HG02588 (cell line): ENCODE measurements at regions not wholly inside any gene's neighbourhood (a gene's known extent, or its start where the extent isn't known, plus 50 kb on each side); places are given as distances from the start of the nearest gene placed in this dataset.
"Not testable (repeated sequence)": the region's sequence is repeated elsewhere in the genome, so short reads cannot be mapped to it uniquely, and the experiment has no call there.

ENCODE experiments used
- ATAC-seq: cut with Tn5 transposase; IDR thresholded peaks from one replicate; pipeline ENCODE4 v1.9.1; 2021; ENCODE audit warnings: mild to moderate bottlenecking, moderate library complexity; ENCODE audit not compliant: unreplicated experiment

DNA sequence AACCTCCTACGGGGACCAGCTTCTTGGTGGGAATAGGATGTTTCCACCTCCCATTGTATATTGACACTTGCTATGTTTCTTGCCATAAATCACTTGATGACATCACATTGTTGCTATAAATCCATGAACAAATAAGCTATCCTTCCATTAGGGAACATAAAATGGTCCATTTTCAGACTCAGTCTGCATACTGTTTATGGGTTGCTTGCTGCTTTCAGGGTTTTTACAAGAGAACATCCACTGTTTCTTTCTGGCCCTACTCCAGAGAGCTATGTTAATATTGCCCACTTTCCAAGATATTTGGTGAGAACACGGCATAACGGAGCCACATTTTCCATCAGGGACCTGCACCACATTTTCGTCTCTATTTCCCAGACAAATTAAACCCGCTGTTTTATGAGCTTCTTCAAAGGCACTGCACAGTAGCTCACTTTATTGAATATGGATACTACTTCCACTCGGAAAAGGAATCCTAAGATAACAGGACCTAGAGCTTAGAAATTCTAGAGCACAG, 800.2 kb downstream of the KCNJ2 start:
- no peak for ATAC-seq

DNA sequence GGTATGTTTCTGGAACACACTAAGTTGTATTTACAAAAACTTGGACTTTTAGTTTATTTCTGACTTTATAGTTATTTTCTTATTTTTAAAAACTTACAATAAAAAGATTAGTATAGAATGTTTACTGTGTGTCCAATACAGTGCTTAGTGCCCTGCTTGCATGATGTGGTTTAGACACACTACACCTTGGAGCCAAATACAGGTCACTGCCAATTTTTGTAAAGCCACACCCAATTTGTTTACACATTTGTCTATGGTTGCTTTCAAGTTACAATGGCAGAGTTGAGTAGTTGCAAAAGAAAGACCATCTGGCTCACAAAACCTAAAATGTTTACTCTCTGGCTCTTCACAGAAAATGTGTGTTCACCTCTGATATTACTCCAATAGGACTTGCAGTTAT, 807.1 kb downstream of the KCNJ2 start:
- ATAC-seq: no peak

GRCh38 chr17:70984873-70985272, 815.5 kb downstream of the KCNJ2 start:
- no peak for ATAC-seq

GRCh38 chr17:70987867-70988340, 818.6 kb downstream of the KCNJ2 start:
- ATAC-seq: peak; percentile 67

- no peak for ATAC-seq
These were observed 819.3 kb downstream of the KCNJ2 start for GRCh38 chr17:70988622-70989021.

DNA sequence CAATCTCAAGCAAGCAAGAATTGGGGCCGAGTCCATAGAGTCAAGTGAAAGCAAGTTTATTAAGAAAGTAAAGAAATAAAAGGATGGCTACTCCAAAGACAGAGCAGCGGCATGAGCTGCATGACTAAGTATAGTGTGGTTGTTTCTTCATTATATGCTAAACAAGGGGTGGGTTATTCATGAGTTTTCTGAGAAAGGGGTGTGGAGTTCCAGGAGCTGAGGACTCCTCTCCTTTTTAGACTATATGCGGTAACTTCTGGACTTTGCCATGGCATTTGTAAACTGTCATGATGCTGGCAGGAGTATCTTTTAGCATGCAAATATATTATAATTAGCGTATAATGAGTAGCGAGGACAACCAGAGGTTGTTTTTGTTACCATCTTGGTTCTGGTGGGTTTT, 819.9 kb downstream of the KCNJ2 start:
- no peak for ATAC-seq

GRCh38 chr17:70994194-70994593, 824.9 kb downstream of the KCNJ2 start:
- ATAC-seq: no peak

DNA sequence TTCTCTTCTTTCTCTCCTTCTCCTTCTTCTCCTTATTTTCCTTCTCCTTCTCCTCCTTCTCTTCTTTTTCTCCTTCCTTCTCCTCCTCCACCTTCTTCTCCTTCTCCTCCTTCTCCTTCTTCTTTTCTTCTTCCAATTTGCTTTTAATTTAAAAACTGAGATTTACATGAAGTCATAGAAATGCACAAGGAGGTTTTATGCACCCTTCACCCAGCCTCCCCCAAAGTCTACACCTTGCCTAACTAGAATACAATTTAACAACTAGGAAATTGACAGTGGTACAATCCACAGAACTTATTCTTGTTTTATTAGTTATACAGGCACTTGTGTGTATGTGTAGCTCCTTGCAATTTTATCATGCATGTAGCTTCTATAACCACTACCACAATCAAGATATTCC, 826.7 kb downstream of the KCNJ2 start:
- ATAC-seq: no peak

DNA sequence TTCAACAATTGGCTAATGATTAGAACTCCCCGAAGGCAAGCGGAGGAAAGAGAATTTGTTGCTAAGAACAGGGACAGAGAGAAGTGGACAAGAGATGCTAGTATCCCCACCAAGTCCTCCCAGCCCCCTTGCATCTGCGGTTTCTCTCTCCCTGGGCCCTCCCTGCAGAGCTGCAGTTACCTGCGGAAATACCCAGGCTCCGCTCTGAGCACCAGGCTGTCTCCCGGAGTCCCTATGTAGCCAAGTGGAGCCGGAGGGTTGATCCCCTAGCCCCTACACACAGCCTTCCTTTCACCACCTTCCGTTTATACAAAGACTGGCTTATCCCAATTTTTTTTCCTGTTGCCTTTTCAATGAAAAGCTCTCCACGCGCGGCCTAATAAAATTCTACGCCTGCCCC, 834.4 kb downstream of the KCNJ2 start:
- ATAC-seq: no peak

DNA sequence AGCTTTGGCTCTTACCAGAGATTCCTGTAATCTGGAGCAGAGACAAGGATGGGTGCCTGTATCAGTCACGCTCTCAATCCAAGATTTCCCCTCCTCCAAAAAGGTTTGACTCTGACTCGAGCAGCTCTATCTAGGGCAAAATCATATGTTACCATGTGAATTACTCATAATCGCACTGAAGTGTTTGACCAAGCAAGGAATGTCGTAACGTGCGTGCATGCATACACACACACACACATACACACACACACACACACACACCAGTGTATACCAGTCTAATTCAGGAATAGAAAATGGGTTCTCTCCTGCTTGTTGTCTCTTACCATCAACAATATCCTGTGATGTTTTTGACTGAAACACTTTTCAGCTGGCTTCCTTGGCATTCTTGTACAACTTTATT, 835.1 kb downstream of the KCNJ2 start:
- no peak for ATAC-seq

GRCh38 chr17:71011391-71011790, 842.1 kb downstream of the KCNJ2 start:
- no peak for ATAC-seq

GRCh38 chr17:71019699-71020098, 850.4 kb downstream of the KCNJ2 start:
- no peak for ATAC-seq

GRCh38 chr17:71022758-71023157, 853.4 kb downstream of the KCNJ2 start:
- no peak for ATAC-seq

DNA sequence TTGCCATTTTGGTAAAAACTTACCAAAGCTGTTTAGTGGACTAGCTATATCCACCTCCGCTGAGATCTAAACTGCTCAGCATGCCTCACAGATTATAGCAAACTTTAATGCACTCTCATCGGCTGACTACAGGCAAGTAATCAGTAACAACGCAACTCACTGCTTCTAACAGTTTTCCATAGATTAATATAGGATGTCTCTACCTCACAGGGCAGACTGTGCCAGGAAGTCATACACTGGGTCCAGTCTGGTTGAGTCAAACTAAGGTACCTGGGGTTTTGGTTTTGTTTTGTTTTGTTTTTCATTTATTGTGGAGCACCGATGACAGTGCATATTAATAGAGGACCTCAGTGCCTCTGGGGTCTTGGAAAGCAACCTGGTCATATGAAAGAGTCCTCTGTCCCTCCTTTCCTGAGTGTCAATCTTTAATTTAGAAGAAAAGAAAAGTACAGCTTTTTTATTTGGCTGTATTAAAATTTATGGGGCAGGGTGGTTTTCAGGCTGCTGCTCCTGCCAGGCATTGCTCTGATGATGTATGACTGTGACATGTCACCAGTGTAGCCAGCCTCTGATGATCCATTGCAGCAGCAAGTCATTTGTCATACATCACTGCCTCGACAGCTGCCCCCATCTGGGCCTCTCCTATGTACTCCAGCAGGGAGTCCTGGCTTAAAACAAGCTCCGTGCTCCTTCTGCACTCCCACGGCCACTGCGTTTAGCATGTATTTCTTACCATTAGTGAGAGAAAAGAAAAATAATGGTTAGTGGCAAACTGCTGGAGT, 854.1 kb downstream of the KCNJ2 start:
- no peak for ATAC-seq

- ATAC-seq: no peak
These were observed 854.8 kb downstream of the KCNJ2 start for GRCh38 chr17:71024172-71024571.

- no peak for ATAC-seq
These were observed 855.6 kb downstream of the KCNJ2 start for GRCh38 chr17:71024969-71025368.

DNA sequence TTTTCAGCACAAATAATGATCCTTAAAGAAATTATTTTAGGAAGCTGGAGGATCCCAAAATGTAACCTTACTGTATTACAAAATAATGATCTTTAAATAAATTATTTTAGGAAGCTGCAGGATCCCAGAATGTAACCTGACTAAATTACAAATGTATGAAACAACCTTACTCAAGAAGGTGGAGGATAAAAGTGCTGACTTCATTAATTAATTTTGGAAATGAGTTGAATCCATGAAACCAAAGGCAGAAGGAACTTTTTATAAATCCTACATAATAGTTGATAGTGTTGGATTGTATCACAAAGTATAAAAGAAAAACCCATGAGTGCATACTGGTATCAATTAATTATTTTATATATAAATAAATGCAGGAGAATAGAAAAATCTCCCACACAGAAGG, 859.9 kb downstream of the KCNJ2 start:
- ATAC-seq: no peak

GRCh38 chr17:71031286-71031685, 862.0 kb downstream of the KCNJ2 start:
- not testable (repeated sequence) for ATAC-seq

DNA sequence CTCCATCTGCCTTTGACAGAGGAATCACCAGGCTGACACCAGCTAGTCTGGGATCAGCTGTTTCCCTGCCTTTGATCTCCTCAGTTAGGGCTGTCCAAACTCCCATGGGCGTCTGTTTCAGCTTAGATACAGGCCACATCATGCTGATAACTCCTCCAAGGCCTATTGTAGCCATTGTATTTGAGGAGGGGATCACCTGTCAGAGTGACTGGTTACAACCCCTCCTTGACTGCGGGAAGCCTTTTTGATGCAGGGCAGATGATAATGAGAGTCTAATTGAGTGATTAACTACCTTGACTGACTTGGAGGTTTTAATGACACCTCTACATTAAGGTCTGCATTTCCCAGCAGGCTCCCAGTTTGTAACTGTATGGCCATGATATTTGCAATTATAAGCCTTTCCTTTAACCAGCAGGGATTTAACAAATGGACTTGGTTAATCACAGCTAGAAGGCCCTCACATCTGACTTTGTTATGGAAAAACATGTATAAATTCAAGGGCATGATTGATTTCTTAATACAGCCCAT, 863.5 kb downstream of the KCNJ2 start:
- ATAC-seq: no peak

GRCh38 chr17:71033336-71033735, 864.0 kb downstream of the KCNJ2 start:
- no peak for ATAC-seq

GRCh38 chr17:71035226-71035625, 865.9 kb downstream of the KCNJ2 start:
- ATAC-seq: no peak

DNA sequence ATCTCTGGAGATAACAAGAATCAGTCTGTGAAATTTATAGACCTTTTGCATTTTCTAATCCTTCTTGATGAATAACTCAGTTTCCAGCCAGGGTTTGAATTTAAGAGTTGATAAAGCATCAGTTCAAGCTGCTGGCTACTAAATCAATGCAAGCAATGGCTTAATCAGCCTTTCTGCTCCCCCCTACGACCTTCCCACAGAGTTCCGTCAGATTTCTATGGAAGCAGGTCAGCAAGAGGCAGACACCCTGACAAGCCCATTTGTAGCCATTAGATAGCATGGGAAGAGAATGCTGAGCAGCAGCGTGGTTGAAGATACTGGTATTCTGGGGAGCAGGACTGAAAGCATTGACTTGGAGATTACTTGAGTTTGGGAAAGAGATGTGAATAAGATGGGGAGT, 868.1 kb downstream of the KCNJ2 start:
- ATAC-seq: no peak

DNA sequence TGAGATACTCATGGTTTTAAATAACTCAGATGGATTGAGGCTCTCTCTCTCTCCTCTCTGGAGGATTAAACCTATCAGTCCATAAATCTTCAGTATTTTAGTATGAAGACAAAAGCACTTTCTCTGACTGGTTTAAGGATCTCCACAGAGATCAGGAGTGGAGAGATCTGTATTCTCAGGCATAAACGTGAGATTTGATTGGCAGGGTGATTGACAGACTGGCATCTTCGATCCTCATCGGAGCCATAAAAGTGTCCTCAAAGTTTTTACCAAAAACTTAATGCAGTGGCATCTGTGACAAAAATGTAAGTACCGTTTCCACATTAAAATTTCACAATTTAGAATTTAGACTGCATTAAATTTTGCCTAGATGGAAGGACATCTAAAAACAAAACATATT, 870.1 kb downstream of the KCNJ2 start:
- ATAC-seq: no peak
